Activated naive CD4-positive, alpha-beta T cell treated with anti-CD3 and anti-CD28 coated beads, Interleukin-2, amount 50 U/mL, for 72 hours (primary cell): ENCODE measurements at regions not wholly inside any gene's neighbourhood (a gene's known extent, or its start where the extent isn't known, plus 50 kb on each side); places are given as distances from the start of the nearest gene placed in this dataset.
"Not testable (repeated sequence)": the region's sequence is repeated elsewhere in the genome, so short reads cannot be mapped to it uniquely, and the experiment has no call there.

Experiments used
- ATAC-seq, 2 donors: fragments of 150-1000 bp; cut with Tn5 transposase; 2 replicates each; pipeline ENCODE4 v1.10.0; 2021; ENCODE audit warnings: mild to moderate bottlenecking in 2 of 2, moderate library complexity in 2 of 2
- DNase-seq, 2 donors: peaks; one replicate each; pipeline ENCODE4 v3.0.0; 2021 to 2022; ENCODE audit warnings: low spot score in 2 of 2
- H3K27ac Mint-ChIP-seq, 2 donors: one replicate each; pipeline ENCODE4 v1.8.0; 2022; ENCODE audit warnings: mild to moderate bottlenecking in 2 of 2, mixed read lengths in 2 of 2
- H3K36me3 Mint-ChIP-seq, 2 donors: one replicate each; pipeline ENCODE4 v1.8.0; 2022; ENCODE audit warnings: mixed read lengths in 2 of 2
- H3K9me3 Mint-ChIP-seq, 2 donors: one replicate each; pipeline ENCODE4 v1.8.0; 2022; ENCODE audit warnings: mixed read lengths in 2 of 2

DNA sequence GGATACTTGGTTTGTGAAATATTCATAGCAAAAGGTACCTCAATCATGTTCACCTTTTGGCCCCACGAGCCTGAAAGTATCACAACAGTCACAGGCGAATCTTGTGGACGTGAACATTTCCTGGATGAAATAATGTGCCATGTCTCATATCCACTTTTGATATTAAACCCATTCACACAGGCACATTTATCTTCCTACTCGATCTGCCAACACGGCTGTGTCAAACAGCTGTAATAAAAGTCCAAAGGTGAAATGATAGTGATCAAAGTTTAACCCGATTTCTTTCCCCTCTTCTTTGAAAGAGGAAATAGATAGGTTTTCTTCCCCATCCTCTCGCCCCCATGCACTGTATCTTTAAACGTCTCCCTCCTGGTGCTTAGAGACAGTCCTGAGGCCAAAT is 191.2 kb upstream of the PROX1 start:
- Mint-ChIP-seq H3K27ac (no peak overlapping the region), H3K9me3 (peaks cover 5 to 7% of the 10 kb centered on the region in 2 donors), H3K36me3 (peaks cover 0 to 6% of the 10 kb centered on the region in 2 donors)
- ATAC-seq = no peak
- DNase-seq = no peak

DNA sequence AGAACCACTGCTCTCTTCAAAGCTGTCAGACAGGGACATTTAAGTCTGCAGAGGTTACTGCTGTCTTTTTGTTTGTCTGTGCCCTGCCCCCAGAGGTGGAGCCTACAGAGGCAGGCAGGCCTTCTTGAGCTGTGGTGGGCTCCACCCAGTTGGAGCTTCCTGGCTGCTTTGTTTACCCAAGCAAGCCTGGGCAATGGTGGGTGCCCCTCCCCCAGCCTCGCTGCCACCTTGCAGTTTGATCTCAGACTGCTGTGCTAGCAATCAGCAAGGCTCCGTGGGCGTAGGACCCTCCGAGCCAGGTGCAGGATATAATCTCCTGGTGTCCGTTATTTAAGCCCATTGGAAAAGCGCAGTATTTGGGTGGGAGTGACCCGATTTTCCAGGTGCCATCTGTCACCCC is 179.5 kb upstream of the PROX1 start:
- not testable (repeated sequence) for ATAC-seq, DNase-seq, H3K27ac Mint-ChIP-seq
- peaks cover 13 to 14% of the 10 kb centered on the region in 2 donors for H3K9me3 Mint-ChIP-seq
- peaks cover 8 to 21% of the 10 kb centered on the region in 2 donors for H3K36me3 Mint-ChIP-seq

GRCh38 chr1:213817156-213817555 is 170.6 kb upstream of the PROX1 start:
- Mint-ChIP-seq H3K27ac (no peak overlapping the region), H3K36me3 (no peaks in the 10 kb centered on the region), H3K9me3 (no peaks in the 10 kb centered on the region)
- ATAC-seq (no peak), DNase-seq (no peak)

DNA sequence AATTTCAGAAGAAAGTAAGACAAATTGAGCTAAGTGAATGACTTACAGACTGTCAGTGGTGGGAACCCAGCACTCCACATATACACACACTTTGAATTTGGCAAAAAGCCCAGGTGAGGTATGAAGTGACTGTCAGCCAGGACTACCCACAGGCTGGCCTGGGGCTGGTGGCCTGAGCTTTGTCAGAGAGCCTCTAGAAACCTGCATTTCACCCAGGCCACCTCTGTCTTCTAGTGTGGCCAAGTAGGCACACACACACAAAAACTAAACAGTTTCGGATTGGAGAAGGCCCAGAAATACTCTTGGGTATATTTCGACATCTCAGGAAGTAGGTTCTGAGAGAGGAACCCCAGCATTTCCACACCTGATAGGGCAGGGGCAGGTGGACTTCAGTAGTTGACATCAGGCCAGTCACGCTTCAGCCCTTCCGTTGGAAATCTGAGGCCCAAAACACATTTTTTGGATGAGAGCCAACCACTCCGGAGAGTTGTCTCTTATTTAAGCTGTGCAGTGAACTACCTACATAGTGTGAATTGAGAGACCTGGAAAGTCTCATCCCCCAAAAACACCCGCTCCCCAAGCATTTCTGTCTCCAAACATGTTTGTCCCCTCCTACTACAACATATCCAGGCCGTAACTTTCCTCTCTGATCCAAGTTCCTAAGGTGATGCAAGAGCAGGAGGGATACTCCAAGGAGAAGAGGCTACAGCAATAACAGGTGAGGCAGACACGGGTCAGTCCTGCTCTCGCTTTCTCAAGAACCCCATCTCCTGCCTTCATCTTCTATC is 167.2 kb upstream of the PROX1 start:
- no peak overlapping the region for H3K27ac Mint-ChIP-seq
- no peak for ATAC-seq
- H3K36me3 Mint-ChIP-seq = no peaks in the 10 kb centered on the region
- H3K9me3 Mint-ChIP-seq = no peaks in the 10 kb centered on the region
- DNase-seq = no peak

GRCh38 chr1:213821175-213821942 is 166.4 kb upstream of the PROX1 start:
- H3K27ac Mint-ChIP-seq = no peak overlapping the region
- ATAC-seq = no peak
- no peaks in the 10 kb centered on the region for H3K9me3 Mint-ChIP-seq
- no peak for DNase-seq
- no peaks in the 10 kb centered on the region for H3K36me3 Mint-ChIP-seq

GRCh38 chr1:213821943-213822334 is 165.8 kb upstream of the PROX1 start:
- ATAC-seq (no peak), DNase-seq (no peak)
- Mint-ChIP-seq H3K36me3 (no peaks in the 10 kb centered on the region), H3K9me3 (no peaks in the 10 kb centered on the region), H3K27ac (no peak overlapping the region)

DNA sequence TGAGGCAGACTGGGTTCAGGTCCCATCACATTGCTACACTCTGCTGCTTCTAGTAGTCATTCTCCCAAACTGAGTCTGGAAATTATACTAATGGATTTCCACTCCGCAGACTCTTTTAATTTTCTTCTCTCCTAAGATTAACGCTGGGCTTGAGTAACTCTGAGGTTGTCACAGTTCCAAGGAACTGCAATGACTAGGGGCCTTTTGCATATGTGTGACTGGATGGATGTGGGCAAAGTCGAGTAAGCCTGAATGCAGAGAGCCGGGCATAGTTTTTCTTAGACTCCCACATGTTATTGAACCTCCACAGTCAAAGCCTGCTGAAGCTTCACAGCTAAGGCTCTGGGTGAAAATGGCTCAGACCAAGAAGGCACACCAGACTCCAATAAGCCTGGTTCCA is 160.9 kb upstream of the PROX1 start:
- DNase-seq (no peak), ATAC-seq (no peak)
- H3K9me3 Mint-ChIP-seq = peaks cover 0 to 3% of the 10 kb centered on the region in 2 donors
- no peaks in the 10 kb centered on the region for H3K36me3 Mint-ChIP-seq
- no peak overlapping the region for H3K27ac Mint-ChIP-seq

GRCh38 chr1:213828867-213829266 is 158.9 kb upstream of the PROX1 start:
- Mint-ChIP-seq H3K27ac (no peak overlapping the region), H3K9me3 (peaks cover 3 to 5% of the 10 kb centered on the region in 2 donors), H3K36me3 (no peaks in the 10 kb centered on the region)
- DNase-seq (no peak), ATAC-seq (no peak)

DNA sequence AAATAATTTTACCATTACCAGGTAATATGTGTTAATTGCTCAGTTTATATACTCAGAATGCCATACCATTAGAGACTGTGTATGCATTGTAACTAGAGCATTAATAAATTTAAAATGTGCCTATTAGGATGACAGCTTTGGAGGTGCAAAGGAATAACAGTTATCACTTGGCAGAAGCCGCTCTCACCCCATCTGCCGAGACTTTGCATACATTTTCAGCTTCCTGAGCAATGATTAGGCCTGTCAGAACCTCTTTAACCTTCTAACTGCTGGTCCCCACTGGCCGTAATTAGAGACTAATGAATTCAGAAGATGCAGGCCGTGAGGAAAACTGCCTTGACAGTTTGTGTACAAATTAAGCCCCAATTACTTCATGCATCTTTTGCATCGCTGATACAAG is 158.0 kb upstream of the PROX1 start:
- no peak for ATAC-seq
- peaks cover 3 to 5% of the 10 kb centered on the region in 2 donors for H3K9me3 Mint-ChIP-seq
- DNase-seq = no peak
- no peaks in the 10 kb centered on the region for H3K36me3 Mint-ChIP-seq
- H3K27ac Mint-ChIP-seq = no peak overlapping the region

GRCh38 chr1:213830371-213830770 is 157.4 kb upstream of the PROX1 start:
- H3K27ac Mint-ChIP-seq = no peak overlapping the region
- no peak for DNase-seq
- no peak for ATAC-seq
- H3K36me3 Mint-ChIP-seq = no peaks in the 10 kb centered on the region
- peaks cover 3 to 5% of the 10 kb centered on the region in 2 donors for H3K9me3 Mint-ChIP-seq

GRCh38 chr1:213840575-213840974 is 147.2 kb upstream of the PROX1 start:
- DNase-seq (no peak), ATAC-seq (no peak)
- no peaks in the 10 kb centered on the region for H3K36me3 Mint-ChIP-seq
- H3K27ac Mint-ChIP-seq = no peak overlapping the region
- H3K9me3 Mint-ChIP-seq = peaks cover 3 to 10% of the 10 kb centered on the region in 2 donors

GRCh38 chr1:213844632-213845031 is 143.1 kb upstream of the PROX1 start:
- Mint-ChIP-seq H3K9me3 (peaks cover 3 to 10% of the 10 kb centered on the region in 2 donors), H3K36me3 (no peaks in the 10 kb centered on the region), H3K27ac (no peak overlapping the region)
- DNase-seq (no peak), ATAC-seq (no peak)

DNA sequence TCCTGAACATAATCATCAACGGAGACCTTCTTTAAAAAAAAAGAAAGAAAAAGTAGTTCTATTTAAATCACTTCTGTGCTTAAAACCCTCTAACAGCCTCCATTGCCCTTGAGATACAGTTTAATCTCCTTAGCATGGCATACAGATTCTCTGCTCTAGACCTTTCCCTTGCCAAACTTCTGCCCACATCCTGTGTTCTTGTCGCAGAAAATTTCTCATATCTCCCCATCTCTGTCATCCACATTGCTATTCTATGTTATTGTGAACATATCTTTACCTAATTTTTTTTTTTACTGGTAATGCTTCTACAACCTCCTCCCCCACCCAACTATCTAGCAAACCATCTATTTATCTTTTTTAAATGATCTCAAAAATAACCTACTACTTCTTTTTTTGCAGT is 135.7 kb upstream of the PROX1 start:
- ATAC-seq = peak; percentile 50 to 56
- no peak for DNase-seq
- Mint-ChIP-seq H3K36me3 (no peaks in the 10 kb centered on the region), H3K9me3 (no peaks in the 10 kb centered on the region), H3K27ac (no peak overlapping the region)

DNA sequence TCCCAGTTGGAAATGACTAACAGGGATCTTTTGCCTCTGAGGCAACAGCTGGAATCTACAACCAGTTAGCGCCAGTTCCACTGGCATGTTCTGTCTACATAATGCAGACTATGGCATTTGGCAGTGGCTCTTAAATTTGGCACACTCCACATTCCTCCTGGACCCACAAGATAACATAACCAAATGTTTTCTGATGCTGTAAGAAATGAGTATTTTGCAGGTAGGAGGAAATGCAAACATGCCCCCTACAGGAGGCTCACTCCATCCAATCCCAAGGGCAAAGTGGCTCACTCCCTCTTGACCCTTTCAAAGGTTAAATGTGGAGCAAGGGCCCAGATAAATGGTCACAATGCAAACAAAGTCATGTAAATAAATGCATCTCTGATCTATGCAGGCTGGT is 129.2 kb upstream of the PROX1 start:
- ATAC-seq (no peak), DNase-seq (no peak)
- Mint-ChIP-seq H3K36me3 (no peaks in the 10 kb centered on the region), H3K27ac (no peak overlapping the region), H3K9me3 (no peaks in the 10 kb centered on the region)

DNA sequence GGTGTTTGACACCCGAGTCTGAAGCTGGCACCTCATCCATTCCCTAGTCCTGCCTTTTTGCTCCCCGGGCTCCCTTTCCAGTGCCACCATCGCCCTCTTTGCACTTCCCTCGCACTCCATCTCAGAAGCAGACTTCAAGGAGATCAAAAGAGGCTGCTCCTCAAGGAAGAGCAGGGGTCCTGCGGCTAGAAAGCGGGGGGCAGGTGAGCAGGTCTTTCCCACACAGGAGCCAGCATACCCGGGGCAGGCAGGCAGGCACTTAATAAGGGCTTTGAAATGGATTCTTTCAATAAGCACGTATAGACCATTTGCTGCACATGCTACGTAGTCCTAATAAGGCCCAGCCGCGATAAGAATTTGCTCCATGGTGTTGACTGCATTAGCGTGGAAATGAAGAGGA is 125.9 kb upstream of the PROX1 start:
- ATAC-seq = no peak
- no peak for DNase-seq
- no peak overlapping the region for H3K27ac Mint-ChIP-seq
- no peaks in the 10 kb centered on the region for H3K36me3 Mint-ChIP-seq
- no peaks in the 10 kb centered on the region for H3K9me3 Mint-ChIP-seq

DNA sequence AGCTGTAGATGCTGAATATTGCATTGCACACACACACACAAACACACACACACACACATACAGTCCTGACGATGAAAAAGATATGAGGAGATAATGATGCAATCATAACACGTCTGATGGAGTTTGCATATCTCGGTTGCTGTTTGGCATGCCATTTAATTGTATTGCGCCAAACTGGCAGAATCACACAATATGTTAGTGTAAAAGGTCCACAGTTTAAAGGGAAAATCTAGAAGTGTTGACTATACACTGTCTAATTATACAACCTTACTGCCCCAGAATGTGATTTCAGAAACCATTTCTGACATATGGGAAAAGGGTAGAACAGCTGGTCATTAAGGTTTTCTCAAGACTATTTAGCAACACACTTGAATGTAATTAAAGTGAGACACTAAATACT is 123.7 kb upstream of the PROX1 start:
- H3K9me3 Mint-ChIP-seq = no peaks in the 10 kb centered on the region

GRCh38 chr1:213868482-213868881 is 119.3 kb upstream of the PROX1 start:
- ATAC-seq = no peak
- no peaks in the 10 kb centered on the region for H3K36me3 Mint-ChIP-seq
- H3K27ac Mint-ChIP-seq = no peak overlapping the region
- peaks cover 4 to 6% of the 10 kb centered on the region in 2 donors for H3K9me3 Mint-ChIP-seq
- DNase-seq = no peak

More for the DNA sequence above, 123.7 kb upstream of the PROX1 start:
- no peaks in the 10 kb centered on the region for H3K36me3 Mint-ChIP-seq
- no peak for DNase-seq
- H3K27ac Mint-ChIP-seq = no peak overlapping the region
- no peak for ATAC-seq

DNA sequence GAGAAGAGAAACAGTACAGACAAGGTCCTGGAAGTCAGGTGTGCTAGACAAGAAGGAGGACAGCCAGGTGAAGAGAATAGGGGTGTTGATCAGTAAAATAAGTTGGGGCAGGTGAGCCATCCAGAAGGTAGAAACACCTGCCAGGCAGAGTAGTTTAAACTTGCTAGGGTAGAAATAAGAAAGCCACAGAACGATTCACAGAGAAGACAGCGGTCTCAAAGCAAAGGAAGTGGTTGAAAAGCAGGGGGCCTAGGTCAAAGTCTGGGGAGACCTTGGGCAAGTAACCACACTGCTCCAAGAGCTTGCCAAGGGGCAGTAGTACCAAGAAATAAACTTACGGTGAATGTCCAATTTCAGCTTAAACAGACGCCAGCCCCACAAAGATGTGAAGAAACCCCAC is 116.6 kb upstream of the PROX1 start:
- ATAC-seq = no peak
- no peak for DNase-seq
- peaks cover 4 to 6% of the 10 kb centered on the region in 2 donors for H3K9me3 Mint-ChIP-seq
- no peak overlapping the region for H3K27ac Mint-ChIP-seq
- H3K36me3 Mint-ChIP-seq = no peaks in the 10 kb centered on the region
